IPS DF 6.9 (cell line): ENCODE measurements at regions not wholly inside any gene's neighbourhood (a gene's known extent, or its start where the extent isn't known, plus 50 kb on each side); places are given as distances from the start of the nearest gene placed in this dataset.

ENCODE experiments used
- DNase-seq: peaks from one replicate; pipeline ENCODE4 v3.0.0-alpha.2; 2013; ENCODE audit warnings: low read depth, low spot score
- H3K27ac ChIP-seq: one replicate; pipeline ENCODE4 v1.5.1; 2013; ENCODE audit warnings: low read length, control low read depth
- H3K27me3 ChIP-seq: 2 replicates; pipeline ENCODE4 v1.6.1; 2013; ENCODE audit warnings: mild to moderate bottlenecking, low read length; ENCODE audit not compliant: control insufficient read depth, insufficient read depth
- H3K36me3 ChIP-seq: 2 replicates; pipeline ENCODE4 v1.6.1; 2013; ENCODE audit warnings: low read length; ENCODE audit not compliant: control insufficient read depth, insufficient read depth
- H3K4me1 ChIP-seq: 2 replicates; pipeline ENCODE4 v1.6.1; 2013; ENCODE audit warnings: low read length; ENCODE audit not compliant: control insufficient read depth, insufficient read depth
- H3K4me3 ChIP-seq: 2 replicates; pipeline ENCODE4 v1.5.1; 2013; ENCODE audit warnings: mild to moderate bottlenecking, low read length
- H3K9me3 ChIP-seq: 2 replicates; pipeline ENCODE4 v1.6.1; 2013; ENCODE audit warnings: low read length, inconsistent platforms; ENCODE audit not compliant: control insufficient read depth, insufficient read depth
- WGBS: extraction: QIAGEN DNeasy Blood & Tissue Kit; methylation state at CpG from one replicate; pipeline ENCODE4 v1.1.7; 2013; ENCODE audit warnings: mixed read lengths, missing lambda C conversion rate; ENCODE audit not compliant: insufficient read length, insufficient coverage; 5-methylcytosine and 5-hydroxymethylcytosine counted together

- Histone ChIP-seq H3K9me3 (no peaks in the 10 kb centered on the region), H3K4me3 (no peak overlapping the region), H3K4me1 (no peaks in the 10 kb centered on the region), H3K27ac (no peak overlapping the region), H3K27me3 (no peaks in the 10 kb centered on the region), H3K36me3 (no peaks in the 10 kb centered on the region)
- WGBS = no CpG with 5 or more reads among the region's 2 CpGs
- no peak for DNase-seq
These were observed 1029.0 kb downstream of the FSTL5 start for GRCh38 chr4:161134795-161135194.

GRCh38 chr4:161133586-161134276, 1030.1 kb downstream of the FSTL5 start:
- H3K27me3 ChIP-seq = no peaks in the 10 kb centered on the region
- H3K27ac ChIP-seq = no peak overlapping the region
- no peak overlapping the region for H3K4me3 ChIP-seq
- no peak for DNase-seq
- H3K36me3 ChIP-seq = no peaks in the 10 kb centered on the region
- H3K4me1 ChIP-seq = no peaks in the 10 kb centered on the region
- no CpG with 5 or more reads among the region's 4 CpGs for WGBS
- no peaks in the 10 kb centered on the region for H3K9me3 ChIP-seq

- no peaks in the 10 kb centered on the region for H3K9me3 ChIP-seq
- no peak overlapping the region for H3K27ac ChIP-seq
- H3K27me3 ChIP-seq = no peaks in the 10 kb centered on the region
These were observed 1030.9 kb downstream of the FSTL5 start for GRCh38 chr4:161132715-161133425.

GRCh38 chr4:161121451-161121850, 1042.3 kb downstream of the FSTL5 start:
- DNase-seq = no peak

More at GRCh38 chr4:161132715-161133425, 1030.9 kb downstream of the FSTL5 start:
- no CpG with 5 or more reads among the region's 4 CpGs for WGBS
- Histone ChIP-seq H3K4me1 (no peaks in the 10 kb centered on the region), H3K4me3 (no peak overlapping the region), H3K36me3 (no peaks in the 10 kb centered on the region)
- no peak for DNase-seq

GRCh38 chr4:161101881-161102280, 1061.9 kb downstream of the FSTL5 start:
- Histone ChIP-seq H3K4me3 (no peak overlapping the region), H3K36me3 (no peaks in the 10 kb centered on the region), H3K27ac (no peak overlapping the region), H3K27me3 (no peaks in the 10 kb centered on the region), H3K4me1 (no peaks in the 10 kb centered on the region; the same call in 1 of the 2 replicates), H3K9me3 (no peaks in the 10 kb centered on the region)
- no CpG with 5 or more reads among the region's 1 CpG for WGBS
- no peak for DNase-seq

More at GRCh38 chr4:161121451-161121850, 1042.3 kb downstream of the FSTL5 start:
- WGBS = no CpG with 5 or more reads among the region's 2 CpGs
- Histone ChIP-seq H3K27me3 (no peaks in the 10 kb centered on the region), H3K27ac (no peak overlapping the region), H3K4me1 (no peaks in the 10 kb centered on the region), H3K9me3 (peaks cover 1% of the 10 kb centered on the region), H3K4me3 (no peak overlapping the region), H3K36me3 (no peaks in the 10 kb centered on the region)

- H3K4me3 ChIP-seq = no peak overlapping the region
- H3K36me3 ChIP-seq = no peaks in the 10 kb centered on the region
- H3K27me3 ChIP-seq = no peaks in the 10 kb centered on the region
- H3K4me1 ChIP-seq = no peaks in the 10 kb centered on the region
- no peak for DNase-seq
- H3K27ac ChIP-seq = no peak overlapping the region
- H3K9me3 ChIP-seq = no peaks in the 10 kb centered on the region
These were observed 1066.0 kb downstream of the FSTL5 start for GRCh38 chr4:161097821-161098220.

GRCh38 chr4:161061046-161061445, 1102.8 kb downstream of the FSTL5 start:
- no peak for DNase-seq
- Histone ChIP-seq H3K27ac (no peak overlapping the region), H3K36me3 (no peaks in the 10 kb centered on the region), H3K4me3 (no peak overlapping the region), H3K4me1 (no peaks in the 10 kb centered on the region), H3K27me3 (no peaks in the 10 kb centered on the region), H3K9me3 (no peaks in the 10 kb centered on the region)
- no CpG with 5 or more reads among the region's 1 CpG for WGBS
